DND-41 (cell line): ENCODE measurements at regions not wholly inside any gene's neighbourhood (a gene's known extent, or its start where the extent isn't known, plus 50 kb on each side); places are given as distances from the start of the nearest gene placed in this dataset.

Experiments
- CTCF ChIP-seq: IDR thresholded peaks from 2 replicates; pipeline ENCODE4 v1.5.1; 2012; ENCODE audit warnings: borderline replicate concordance, low read length, moderate library complexity, mild to moderate bottlenecking; ENCODE audit not compliant: poor library complexity, severe bottlenecking; ENCODE audit errors: extremely low read depth
- EZH2 ChIP-seq: IDR thresholded peaks from 3 replicates; pipeline ENCODE4 v1.6.1; 2012; ENCODE audit warnings: borderline replicate concordance, low read depth, mild to moderate bottlenecking, moderate library complexity, low read length, inconsistent platforms; ENCODE audit not compliant: severe bottlenecking

- no peak for TF ChIP-seq CTCF
- TF ChIP-seq EZH2: no peak
Measured at GRCh38 chr3:162540421-162540820, 1043.8 kb downstream of the OTOL1 start.
